Breast epithelium (tissue), 4 donors: ENCODE measurements at regions not wholly inside any gene's neighbourhood (a gene's known extent, or its start where the extent isn't known, plus 50 kb on each side); places are given as distances from the start of the nearest gene placed in this dataset.

ENCODE experiments used
- DNase-seq, 2 donors: peaks; one replicate each; pipeline ENCODE4 v3.0.0-alpha.2; 2019; ENCODE audit warnings: low spot score in 2 of 2
- H3K27ac ChIP-seq, 2 donors: fragments of 200-600 bp; sonication (generic) in 1 of 2; one replicate each; pipeline ENCODE4 v1.5.1; 2016 to 2019; ENCODE audit warnings: mild to moderate bottlenecking in 1 of 2
- H3K27me3 ChIP-seq, 2 donors: fragments of 200-600 bp; sonication (generic) in 1 of 2; one replicate each; pipeline versions ENCODE4 v1.5.1 to v1.6.0; 2017 to 2019; ENCODE audit warnings: control low read depth in 1 of 2, mild to moderate bottlenecking in 1 of 2
- H3K36me3 ChIP-seq: fragments of 200-600 bp; one replicate; pipeline ENCODE4 v1.5.1; 2019
- H3K4me1 ChIP-seq, 2 donors: fragments of 200-600 bp; sonication (generic); one replicate each; pipeline ENCODE4 v1.5.1; 2016 to 2019; ENCODE audit warnings: control low read depth in 1 of 2
- H3K4me3 ChIP-seq, 3 donors: fragments of 200-600 bp; sonication (generic); 1 replicate in 2 of 3; 2 replicates in 1 of 3; pipeline ENCODE4 v1.5.1; 2016 to 2019; ENCODE audit warnings: mild to moderate bottlenecking in 3 of 3, moderate library complexity in 2 of 3
- H3K9me3 ChIP-seq, 2 donors: fragments of 200-600 bp; sonication (generic) in 1 of 2; one replicate each; pipeline ENCODE4 v1.5.1; 2016 to 2019; ENCODE audit warnings: control low read depth in 1 of 2
- POLR2A ChIP-seq: fragments of 450-650 bp; IDR thresholded peaks from one replicate; pipeline ENCODE4 v1.6.1; 2016; ENCODE audit warnings: antibody characterized with exemption, mild to moderate bottlenecking, moderate library complexity
- POLR2AphosphoS5 ChIP-seq, 3 donors: sonication (generic); formaldehyde crosslinking; IDR thresholded peaks; one replicate each; pipeline ENCODE4 v1.6.1; 2017; ENCODE audit warnings: antibody characterized with exemption in 3 of 3
- intact Hi-C: fragments of 100-400 bp; cut with DNase I; formaldehyde crosslinking; loops from one replicate; pipeline ENCODE4 v1.15.1; 2023; ENCODE audit warnings: low total_unique reads
- TF ChIP-seq, protein P1 (sequence below), 3 donors: fragments of 450-650 bp; IDR thresholded peaks; one replicate each; pipeline ENCODE4 v1.5.1; 2016 to 2017; ENCODE audit warnings: antibody characterized with exemption in 3 of 3, mild to moderate bottlenecking in 3 of 3, moderate library complexity in 3 of 3

DNA sequence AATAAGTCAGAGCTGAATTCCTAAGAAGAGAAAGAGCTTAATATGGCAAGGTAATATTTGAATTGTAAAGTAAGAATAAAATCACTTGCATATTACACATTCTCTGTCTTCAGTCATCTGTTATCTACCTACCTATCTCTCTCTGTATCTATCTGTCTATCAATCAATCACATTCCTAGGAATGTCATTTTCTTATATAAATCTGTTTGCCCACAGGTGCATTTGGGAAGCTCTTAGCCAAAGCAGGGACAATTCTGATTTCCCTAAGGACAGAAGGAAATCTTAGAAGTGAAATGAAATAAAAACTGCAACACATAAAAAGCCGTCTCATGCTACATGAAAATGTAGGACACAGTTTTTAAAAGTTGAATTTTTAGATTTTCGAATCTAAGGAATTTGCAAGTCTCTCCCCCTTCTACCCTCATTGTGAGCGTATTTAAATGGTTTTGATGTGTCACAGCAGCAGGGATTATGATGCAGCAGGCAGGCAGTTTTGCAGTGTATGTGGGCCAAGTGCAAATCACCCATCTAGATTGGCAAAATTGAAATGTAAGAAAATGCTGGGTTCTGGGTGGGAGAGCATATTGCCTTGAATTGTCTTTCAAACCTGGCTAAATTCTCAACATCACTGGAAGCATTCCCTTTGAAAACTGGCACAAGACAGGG lies 155.7 kb downstream of the ACER2 start:
- TF ChIP-seq POLR2A (no peak), POLR2AphosphoS5 (IDR thresholded peaks at IDR 0.05) (no peak)
- TF ChIP-seq, protein P1, sequence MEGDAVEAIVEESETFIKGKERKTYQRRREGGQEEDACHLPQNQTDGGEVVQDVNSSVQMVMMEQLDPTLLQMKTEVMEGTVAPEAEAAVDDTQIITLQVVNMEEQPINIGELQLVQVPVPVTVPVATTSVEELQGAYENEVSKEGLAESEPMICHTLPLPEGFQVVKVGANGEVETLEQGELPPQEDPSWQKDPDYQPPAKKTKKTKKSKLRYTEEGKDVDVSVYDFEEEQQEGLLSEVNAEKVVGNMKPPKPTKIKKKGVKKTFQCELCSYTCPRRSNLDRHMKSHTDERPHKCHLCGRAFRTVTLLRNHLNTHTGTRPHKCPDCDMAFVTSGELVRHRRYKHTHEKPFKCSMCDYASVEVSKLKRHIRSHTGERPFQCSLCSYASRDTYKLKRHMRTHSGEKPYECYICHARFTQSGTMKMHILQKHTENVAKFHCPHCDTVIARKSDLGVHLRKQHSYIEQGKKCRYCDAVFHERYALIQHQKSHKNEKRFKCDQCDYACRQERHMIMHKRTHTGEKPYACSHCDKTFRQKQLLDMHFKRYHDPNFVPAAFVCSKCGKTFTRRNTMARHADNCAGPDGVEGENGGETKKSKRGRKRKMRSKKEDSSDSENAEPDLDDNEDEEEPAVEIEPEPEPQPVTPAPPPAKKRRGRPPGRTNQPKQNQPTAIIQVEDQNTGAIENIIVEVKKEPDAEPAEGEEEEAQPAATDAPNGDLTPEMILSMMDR (IDR thresholded peaks at IDR 0.05), result no peak
- Histone ChIP-seq H3K4me1 (no peaks in the 10 kb centered on the region), H3K4me3 (no peak overlapping the region), H3K27ac (no peak overlapping the region), H3K9me3 (no peaks in the 10 kb centered on the region), H3K36me3 (no peaks in the 10 kb centered on the region), H3K27me3 (no peaks in the 10 kb centered on the region)
- intact Hi-C loops, result loop anchor here (10.0 kb wide), 1 partner anchor 430 kb away; no protein-coding TSS in a partner anchor
- no peak for DNase-seq

DNA sequence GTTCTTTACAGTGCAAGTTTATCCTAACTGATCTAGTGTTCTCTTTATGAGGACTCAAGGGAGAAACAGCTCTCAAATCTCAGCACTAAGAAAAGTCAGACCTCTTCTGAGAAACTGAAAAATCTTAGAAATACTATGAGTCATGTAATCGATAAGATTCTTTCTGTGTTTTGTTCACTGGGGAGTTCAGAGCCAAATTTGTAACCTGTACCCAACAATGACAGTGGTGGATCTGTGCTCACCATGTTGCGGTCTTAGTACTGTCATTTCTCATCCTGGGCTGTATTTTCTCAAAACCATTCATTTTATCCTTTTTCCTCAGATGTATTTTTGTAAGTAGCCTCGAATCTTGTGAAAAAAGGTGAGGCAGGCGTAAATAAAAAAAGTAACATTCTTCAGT lies 146.4 kb downstream of the ACER2 start:
- no peak for DNase-seq
- Histone ChIP-seq H3K4me1 (no peaks in the 10 kb centered on the region), H3K4me3 (no peak overlapping the region), H3K27ac (no peak overlapping the region), H3K36me3 (no peaks in the 10 kb centered on the region), H3K9me3 (no peaks in the 10 kb centered on the region), H3K27me3 (no peaks in the 10 kb centered on the region)
- intact Hi-C loops, result no loop called here
- TF ChIP-seq, protein P1 (IDR thresholded peaks at IDR 0.05), result no peak
- TF ChIP-seq POLR2A, result no peak

DNA sequence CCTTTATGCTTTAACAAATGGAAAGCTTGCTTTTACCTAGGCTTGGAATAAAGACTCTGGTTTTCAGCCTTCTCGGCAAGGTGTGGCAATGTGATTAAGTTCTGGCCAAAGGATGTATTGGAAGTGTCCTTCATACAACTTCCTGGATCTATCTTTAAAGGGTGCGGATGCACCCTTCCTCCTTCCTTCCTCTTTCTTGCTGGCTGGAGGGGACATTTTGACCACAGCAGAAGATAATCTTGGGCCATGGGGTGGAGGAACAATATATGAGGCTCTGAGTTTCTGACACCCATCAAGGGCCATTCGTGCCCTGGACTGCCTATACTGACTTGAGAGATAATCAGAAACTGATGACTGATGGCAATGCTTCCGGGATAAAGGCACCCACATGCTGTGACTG lies 145.7 kb downstream of the ACER2 start:
- Histone ChIP-seq H3K4me3 (no peak overlapping the region), H3K9me3 (no peaks in the 10 kb centered on the region), H3K36me3 (no peaks in the 10 kb centered on the region), H3K27me3 (no peaks in the 10 kb centered on the region), H3K4me1 (no peaks in the 10 kb centered on the region), H3K27ac (no peak overlapping the region)
- intact Hi-C loops, result no loop called here
- TF ChIP-seq, protein P1 (IDR thresholded peaks at IDR 0.05), result no peak
- TF ChIP-seq POLR2A (no peak), POLR2AphosphoS5 (IDR thresholded peaks at IDR 0.05) (no peak)
- no peak for DNase-seq

DNA sequence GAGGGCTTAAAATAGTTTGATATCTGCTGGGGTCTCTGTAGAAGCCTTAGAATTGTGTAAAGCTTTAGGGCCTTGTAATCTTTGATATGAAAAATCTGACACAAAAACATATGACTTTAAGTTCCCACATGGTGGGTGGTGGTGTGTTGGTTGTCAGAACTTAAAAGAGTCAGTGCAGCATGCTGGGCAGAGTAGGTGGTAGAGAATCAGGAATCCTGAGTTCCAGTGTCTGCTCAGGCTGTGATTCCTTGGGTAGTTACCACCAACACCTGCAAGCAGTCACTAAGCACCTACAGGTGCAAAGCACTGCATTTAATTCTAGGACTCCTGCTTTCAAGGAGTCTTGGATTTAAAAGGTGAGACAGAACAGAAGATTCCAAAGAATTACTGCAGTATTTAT lies 144.6 kb downstream of the ACER2 start:
- intact Hi-C loops, result no loop called here

More for the DNA sequence above, 144.6 kb downstream of the ACER2 start:
- Histone ChIP-seq H3K36me3 (no peaks in the 10 kb centered on the region), H3K9me3 (no peaks in the 10 kb centered on the region), H3K27me3 (no peaks in the 10 kb centered on the region), H3K4me3 (no peak overlapping the region), H3K4me1 (no peaks in the 10 kb centered on the region), H3K27ac (no peak overlapping the region)
- DNase-seq, result no peak
- no peak for TF ChIP-seq POLR2A
- TF ChIP-seq, protein P1 (IDR thresholded peaks at IDR 0.05), result no peak
- no peak for TF ChIP-seq POLR2AphosphoS5 (IDR thresholded peaks at IDR 0.05)
